ENCODE measurements at regions not wholly inside any gene's neighbourhood (a gene's known extent, or its start where the extent isn't known, plus 50 kb on each side); places are given as distances from the start of the nearest gene placed in this dataset.

DNA sequence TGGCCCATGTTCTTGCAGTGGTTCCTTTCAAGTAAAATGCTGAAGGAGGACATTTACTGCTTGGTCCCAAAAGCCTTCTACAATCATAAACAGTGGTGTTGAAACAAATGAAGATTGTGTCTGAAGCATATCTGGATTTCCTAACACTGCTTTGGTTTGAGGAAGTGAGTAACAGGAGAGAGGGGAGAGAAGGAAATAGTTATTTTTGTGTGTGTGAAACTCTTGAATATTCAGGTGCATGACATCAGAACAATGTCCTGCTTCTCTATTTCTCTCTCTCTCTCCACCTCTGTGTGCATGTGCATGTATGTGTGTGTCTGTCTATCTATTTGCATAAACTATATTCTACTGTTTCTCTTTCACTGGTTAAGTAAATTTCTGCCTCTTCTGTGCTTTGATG is 61.4 kb upstream of the TNFSF18 start:
- no peaks in the 10 kb centered on the region for H3K27me3 ChIP-seq (ENCODE audit: insufficient read depth, low read length)
- H3K27ac ChIP-seq (ENCODE audit: low read depth, low read length): no peak overlapping the region
- no peak overlapping the region for H3K4me3 ChIP-seq (ENCODE audit: low read length)
- H3K4me1 ChIP-seq (ENCODE audit: insufficient read depth, low read length): no peaks in the 10 kb centered on the region
- peaks cover 9% of the 10 kb centered on the region; the same call in 1 of the 2 replicates for H3K9me3 ChIP-seq (ENCODE audit: insufficient read depth, low read depth, low read length)
- no peaks in the 10 kb centered on the region for H3K36me3 ChIP-seq (ENCODE audit: insufficient read depth, low read length)
- no peak overlapping the region for H3K9ac ChIP-seq (ENCODE audit: low read depth, low read length)

DNA sequence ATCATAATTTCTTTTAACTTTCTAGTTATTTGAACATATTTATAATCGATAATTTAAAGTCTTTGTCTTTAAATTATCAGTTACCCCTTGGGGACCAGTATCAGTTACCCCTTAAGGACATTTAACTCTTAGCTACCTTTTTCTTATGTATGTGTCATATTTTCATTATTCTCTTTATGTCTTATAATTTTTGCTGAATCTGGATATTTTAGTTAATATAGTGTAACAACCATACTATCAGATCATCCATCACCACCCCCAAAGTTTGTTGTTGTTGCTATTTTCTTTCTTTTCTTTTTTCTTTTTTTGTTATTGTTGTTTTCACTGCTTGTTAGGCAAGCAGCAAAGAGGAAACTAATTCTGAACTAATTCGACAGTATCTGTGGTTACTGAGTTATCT is 57.0 kb upstream of the TNFSF18 start:
- Histone ChIP-seq H3K9me3 (ENCODE audit: insufficient read depth, low read depth, low read length) (peaks cover 17% of the 10 kb centered on the region; the same call in 1 of the 2 replicates), H3K4me3 (ENCODE audit: low read length) (no peak overlapping the region), H3K27me3 (ENCODE audit: insufficient read depth, low read length) (no peaks in the 10 kb centered on the region), H3K27ac (ENCODE audit: low read depth, low read length) (no peak overlapping the region), H3K4me1 (ENCODE audit: insufficient read depth, low read length) (no peaks in the 10 kb centered on the region), H3K36me3 (ENCODE audit: insufficient read depth, low read length) (no peaks in the 10 kb centered on the region), H3K9ac (ENCODE audit: low read depth, low read length) (no peak overlapping the region)
- 100% methylated on average over 1 of the region's 2 CpGs for WGBS

DNA sequence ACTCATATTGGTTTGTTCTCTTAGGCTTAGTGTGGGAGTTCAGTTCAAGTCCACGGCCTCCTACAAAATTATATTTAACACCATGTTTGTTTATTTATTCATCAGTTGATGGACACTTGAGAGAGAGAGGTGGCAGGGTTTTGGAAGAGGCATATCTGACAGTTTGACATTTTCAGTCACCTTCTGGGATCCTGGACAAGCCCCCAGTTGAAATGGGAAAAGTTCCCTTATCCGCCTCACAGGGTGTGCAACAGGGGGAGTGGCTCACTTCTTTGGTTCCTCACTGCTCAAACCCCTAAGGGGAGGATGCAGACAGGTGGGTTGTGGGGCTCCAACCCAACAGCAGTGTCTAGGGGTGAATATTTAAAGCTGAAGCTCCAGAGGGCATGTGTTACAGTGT is 52.3 kb upstream of the TNFSF18 start:
- no peak overlapping the region for H3K27ac ChIP-seq (ENCODE audit: low read depth, low read length)
- no peaks in the 10 kb centered on the region for H3K27me3 ChIP-seq (ENCODE audit: insufficient read depth, low read length)
- no peaks in the 10 kb centered on the region for H3K36me3 ChIP-seq (ENCODE audit: insufficient read depth, low read length)
- H3K9me3 ChIP-seq (ENCODE audit: insufficient read depth, low read depth, low read length): peaks cover 9% of the 10 kb centered on the region; the same call in 1 of the 2 replicates
- H3K4me1 ChIP-seq (ENCODE audit: insufficient read depth, low read length): no peaks in the 10 kb centered on the region
- no peak overlapping the region for H3K9ac ChIP-seq (ENCODE audit: low read depth, low read length)
- 100% methylated on average over 1 of the region's 2 CpGs for WGBS
- H3K4me3 ChIP-seq (ENCODE audit: low read length): no peak overlapping the region

DNA sequence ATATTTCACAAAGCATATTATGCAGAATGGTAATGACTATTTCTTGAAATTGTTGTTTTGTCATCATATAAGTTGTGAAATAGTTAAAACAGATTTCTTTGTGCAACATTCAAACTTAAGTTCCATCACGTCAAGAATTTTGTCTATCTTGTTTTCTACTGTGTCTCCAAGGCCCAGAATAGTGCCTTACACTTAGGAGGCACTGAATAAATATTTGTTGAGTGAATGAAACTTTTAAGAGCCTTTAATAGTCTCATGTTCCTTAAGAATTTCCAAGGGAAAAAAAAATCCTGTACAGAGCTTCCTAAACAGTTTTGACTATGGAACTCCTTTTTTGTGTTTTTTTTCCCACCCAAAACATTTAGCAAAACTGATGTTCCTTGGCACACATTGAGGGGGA is 50.8 kb upstream of the TNFSF18 start:
- Histone ChIP-seq H3K4me3 (ENCODE audit: low read length) (no peak overlapping the region), H3K27me3 (ENCODE audit: insufficient read depth, low read length) (no peaks in the 10 kb centered on the region), H3K9me3 (ENCODE audit: insufficient read depth, low read depth, low read length) (peaks cover 8% of the 10 kb centered on the region; the same call in 1 of the 2 replicates), H3K4me1 (ENCODE audit: insufficient read depth, low read length) (no peaks in the 10 kb centered on the region), H3K27ac (ENCODE audit: low read depth, low read length) (no peak overlapping the region), H3K9ac (ENCODE audit: low read depth, low read length) (no peak overlapping the region), H3K36me3 (ENCODE audit: insufficient read depth, low read length) (no peaks in the 10 kb centered on the region)
- WGBS: no CpG with 5 or more reads among the region's 1 CpG

DNA sequence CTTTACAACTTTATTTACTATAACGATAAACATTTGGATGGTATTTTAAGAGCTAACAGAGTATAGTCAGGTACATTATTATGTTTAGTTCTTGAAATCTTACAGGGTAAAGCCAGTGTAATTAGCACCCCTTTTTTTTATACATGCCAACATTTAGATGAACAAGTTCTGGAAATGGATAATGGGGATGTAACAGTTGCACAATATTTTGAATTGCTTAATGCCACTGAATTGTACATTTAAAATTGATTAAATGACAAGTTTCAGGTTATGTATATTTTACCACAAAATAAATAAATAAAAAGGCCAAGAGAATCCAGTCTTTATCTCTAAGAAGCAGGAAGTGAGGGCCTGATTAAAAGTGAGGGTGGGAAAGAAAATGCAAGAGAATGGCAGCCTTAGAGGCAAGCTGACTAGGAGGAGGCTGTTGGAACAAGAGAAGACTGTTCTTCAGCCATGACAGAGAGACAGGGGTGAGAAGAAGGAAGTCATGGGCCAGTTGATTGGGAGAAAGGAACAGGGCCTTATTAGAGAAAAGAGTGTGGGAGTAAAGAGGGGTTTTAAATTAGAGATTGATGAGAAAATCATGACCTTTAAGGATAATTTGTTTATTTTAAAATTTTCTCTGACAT is 49.9 kb upstream of the TNFSF18 start:
- H3K9me3 ChIP-seq (ENCODE audit: insufficient read depth, low read depth, low read length): peaks cover 8% of the 10 kb centered on the region; the same call in 1 of the 2 replicates
- no peaks in the 10 kb centered on the region for H3K36me3 ChIP-seq (ENCODE audit: insufficient read depth, low read length)
- WGBS: no CpG with 5 or more reads among the region's 1 CpG
- H3K9ac ChIP-seq (ENCODE audit: low read depth, low read length): no peak overlapping the region
- no peaks in the 10 kb centered on the region for H3K27me3 ChIP-seq (ENCODE audit: insufficient read depth, low read length)
- no peaks in the 10 kb centered on the region for H3K4me1 ChIP-seq (ENCODE audit: insufficient read depth, low read length)
- H3K4me3 ChIP-seq (ENCODE audit: low read length): no peak overlapping the region
- H3K27ac ChIP-seq (ENCODE audit: low read depth, low read length): no peak overlapping the region

All from HUES64 (cell line).